GM23248 (cell line): ENCODE measurements at regions not wholly inside any gene's neighbourhood (a gene's known extent, or its start where the extent isn't known, plus 50 kb on each side); places are given as distances from the start of the nearest gene placed in this dataset.
"Not testable (repeated sequence)": the region's sequence is repeated elsewhere in the genome, so short reads cannot be mapped to it uniquely, and the experiment has no call there.

Source experiments
- DNase-seq: peaks from one replicate; pipeline ENCODE4 v3.0.0-alpha.2; 2015
- H2AFZ ChIP-seq: fragments of 200-600 bp; sonication (generic); 2 replicates; pipeline ENCODE4 v1.6.1; 2016; ENCODE audit warnings: antibody characterized with exemption
- H3F3A ChIP-seq: fragments of 200-600 bp; sonication (generic); 2 replicates; pipeline ENCODE4 v1.6.1; 2016; ENCODE audit warnings: mild to moderate bottlenecking, antibody characterized with exemption, mixed run types; ENCODE audit not compliant: insufficient read depth
- H3K27ac ChIP-seq: fragments of 200-600 bp; sonication (generic); 2 replicates; pipeline ENCODE4 v1.5.1; 2016; ENCODE audit warnings: mild to moderate bottlenecking
- H3K27me3 ChIP-seq: fragments of 200-600 bp; sonication (generic); replicated peaks from 2 replicates; pipeline ENCODE4 v1.6.1; 2016; ENCODE audit warnings: mild to moderate bottlenecking; ENCODE audit not compliant: insufficient read depth
- H3K36me3 ChIP-seq: fragments of 200-600 bp; sonication (generic); 2 replicates; pipeline ENCODE4 v1.6.1; 2016; ENCODE audit warnings: low read depth, mild to moderate bottlenecking
- H3K4me1 ChIP-seq: fragments of 200-600 bp; sonication (generic); 2 replicates; pipeline ENCODE4 v1.6.1; 2016; ENCODE audit warnings: mild to moderate bottlenecking; ENCODE audit not compliant: insufficient read depth
- H3K4me2 ChIP-seq: fragments of 200-600 bp; sonication (generic); one replicate; pipeline ENCODE4 v1.6.1; 2016; ENCODE audit warnings: mild to moderate bottlenecking; ENCODE audit not compliant: unreplicated experiment
- H3K4me3 ChIP-seq: fragments of 200-600 bp; sonication (generic); 2 replicates; pipeline ENCODE4 v1.5.1; 2016; ENCODE audit warnings: mild to moderate bottlenecking
- H3K79me2 ChIP-seq: fragments of 200-600 bp; sonication (generic); 2 replicates; pipeline ENCODE4 v1.6.1; 2016; ENCODE audit warnings: mild to moderate bottlenecking; ENCODE audit not compliant: insufficient read depth
- H3K9ac ChIP-seq: fragments of 200-600 bp; sonication (generic); 2 replicates; pipeline ENCODE4 v1.6.1; 2016; ENCODE audit warnings: mild to moderate bottlenecking
- H3K9me2 ChIP-seq: fragments of 200-600 bp; sonication (generic); 2 replicates; pipeline ENCODE4 v1.6.1; 2016; ENCODE audit warnings: mixed run types, mild to moderate bottlenecking, moderate library complexity; ENCODE audit not compliant: insufficient read depth
- H3K9me3 ChIP-seq: fragments of 200-600 bp; sonication (generic); one replicate; pipeline ENCODE4 v1.6.1; 2017; ENCODE audit warnings: low read depth
- H4K20me1 ChIP-seq: fragments of 200-600 bp; sonication (generic); 2 replicates; pipeline ENCODE4 v1.6.0; 2016; ENCODE audit not compliant: insufficient read depth
- EZH2 ChIP-seq: fragments of 200-600 bp; sonication (generic); IDR thresholded peaks from 2 replicates; pipeline ENCODE4 v1.6.1; 2018; ENCODE audit warnings: antibody characterized with exemption, mild to moderate bottlenecking; ENCODE audit not compliant: insufficient read depth, poor library complexity, severe bottlenecking
- EZH2phosphoT487 ChIP-seq: fragments of 200-600 bp; sonication (generic); IDR thresholded peaks from 2 replicates; pipeline ENCODE4 v1.6.1; 2018; ENCODE audit warnings: antibody characterized with exemption, moderate library complexity, mild to moderate bottlenecking, low read depth; ENCODE audit not compliant: insufficient read depth
- WGBS, 2 experiments: methylation state at CpG; one replicate each; pipeline ENCODE4 v1.1.6; 2015 to 2017; ENCODE audit warnings: low lambda C conversion rate in 2 of 2, low coverage in 1 of 2; ENCODE audit errors: missing lambda C conversion rate in 2 of 2; 5-methylcytosine and 5-hydroxymethylcytosine counted together
- in situ Hi-C: fragments of 300-500 bp; cut with MboI; formaldehyde crosslinking; loops from 2 replicates; pipeline ENCODE4 v1.15.0; 2020

DNA sequence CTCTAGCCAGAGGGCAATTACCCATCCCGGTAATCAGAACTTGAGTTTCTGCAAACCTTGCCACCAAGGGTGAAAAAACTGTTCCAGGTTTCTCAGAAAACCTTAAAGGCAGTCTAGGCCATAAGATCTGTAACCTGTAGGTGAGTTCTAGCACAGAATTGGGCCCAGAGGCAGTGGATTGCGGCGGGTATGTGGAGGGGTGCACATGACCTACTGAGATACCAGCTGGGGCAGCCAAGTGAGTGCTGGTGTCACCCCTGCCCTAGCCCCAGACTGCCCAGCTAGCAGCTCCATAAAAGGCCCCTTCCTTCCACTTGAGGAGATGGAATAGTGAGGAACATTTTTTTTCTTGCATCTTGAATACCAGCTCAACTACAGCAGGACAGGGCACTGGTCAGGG, 176.7 kb downstream of the SMARCA1 start:
- H3K79me2 ChIP-seq = no peaks in the 10 kb centered on the region
- H4K20me1 ChIP-seq = no peaks in the 10 kb centered on the region
- H3K9me3 ChIP-seq = no peaks in the 10 kb centered on the region
- DNase-seq = no peak
- TF ChIP-seq EZH2phosphoT487 (no peak), EZH2 (no peak)
- in situ Hi-C loops = no loop called here
- H3K27me3 ChIP-seq = no peaks in the 10 kb centered on the region
- no peaks in the 10 kb centered on the region for H3K36me3 ChIP-seq
- no peak overlapping the region for H3K27ac ChIP-seq
- no peaks in the 10 kb centered on the region for H3K4me1 ChIP-seq
- H3F3A ChIP-seq = no peaks in the 10 kb centered on the region
- H2AFZ ChIP-seq = no peak overlapping the region
- no peak overlapping the region for H3K4me2 ChIP-seq
- H3K9me2 ChIP-seq = no peaks in the 10 kb centered on the region
- no peak overlapping the region for H3K4me3 ChIP-seq
- H3K9ac ChIP-seq = no peak overlapping the region
- WGBS, 2 experiments = 65 to 72% methylated on average over 3 of the region's 3 CpGs

DNA sequence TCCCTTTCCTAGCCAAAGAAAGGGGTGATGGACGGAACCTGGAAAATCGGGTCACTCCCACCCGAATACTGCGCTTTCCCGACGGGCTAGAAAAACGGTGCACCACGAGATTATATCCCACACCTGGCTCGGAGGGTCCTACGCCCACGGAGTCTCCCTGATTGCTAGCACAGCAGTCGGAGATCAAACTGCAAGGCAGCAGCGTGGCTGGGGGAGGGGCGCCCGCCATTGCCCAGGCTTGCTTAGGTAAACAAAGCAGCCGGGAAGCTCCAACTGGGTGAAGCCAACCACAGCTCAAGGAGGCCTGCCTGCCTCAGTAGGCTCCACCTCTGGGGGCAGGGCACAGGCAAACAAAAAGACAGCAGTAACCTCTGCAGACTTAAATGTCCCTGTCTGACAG, 186.0 kb downstream of the SMARCA1 start:
- H3K27ac ChIP-seq, H4K20me1 ChIP-seq, H3K36me3 ChIP-seq, H3F3A ChIP-seq, H3K9me3 ChIP-seq, H3K4me3 ChIP-seq, H3K4me1 ChIP-seq, H3K27me3 ChIP-seq, DNase-seq, H3K9ac ChIP-seq, H3K4me2 ChIP-seq, H2AFZ ChIP-seq, H3K9me2 ChIP-seq, in situ Hi-C loops, H3K79me2 ChIP-seq: not testable (repeated sequence)
- 61 to 78% methylated on average over 6 to 7 of the region's 16 CpGs for WGBS, 2 experiments

DNA sequence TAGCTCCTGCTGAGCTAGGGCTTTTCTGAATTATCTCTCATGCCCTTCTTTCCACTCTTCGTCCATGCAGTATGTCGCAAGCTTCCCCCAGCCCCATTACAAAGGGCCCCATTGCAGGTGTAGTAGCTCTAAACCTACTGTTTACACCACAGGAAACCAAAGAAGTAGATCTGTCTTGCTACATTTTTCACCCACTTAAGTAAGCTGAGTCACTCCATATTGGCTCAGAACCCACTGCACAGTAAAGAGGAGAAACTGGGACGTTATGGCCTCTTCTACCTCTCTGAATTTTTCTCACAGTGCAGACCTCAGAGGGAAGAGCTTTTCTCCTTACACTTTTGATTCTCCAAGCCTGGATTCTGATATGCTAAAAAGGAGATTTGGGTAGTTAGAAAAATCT, 200.2 kb downstream of the SMARCA1 start:
- Histone ChIP-seq H3K9me2 (no peaks in the 10 kb centered on the region), H3K9me3 (no peaks in the 10 kb centered on the region), H3K36me3 (no peaks in the 10 kb centered on the region), H3K27ac (no peak overlapping the region), H3K9ac (no peak overlapping the region), H3K4me3 (no peak overlapping the region), H3K79me2 (no peaks in the 10 kb centered on the region), H3K4me1 (no peaks in the 10 kb centered on the region), H2AFZ (no peak overlapping the region), H4K20me1 (no peaks in the 10 kb centered on the region), H3K27me3 (no peaks in the 10 kb centered on the region), H3K4me2 (no peak overlapping the region), H3F3A (no peaks in the 10 kb centered on the region)
- WGBS, 2 experiments = 46 to 57% methylated on average over 3 of the region's 3 CpGs
- TF ChIP-seq EZH2phosphoT487 = no peak
- TF ChIP-seq EZH2 = no peak
- peak; percentile 2 for DNase-seq
- in situ Hi-C loops = no loop called here

DNA sequence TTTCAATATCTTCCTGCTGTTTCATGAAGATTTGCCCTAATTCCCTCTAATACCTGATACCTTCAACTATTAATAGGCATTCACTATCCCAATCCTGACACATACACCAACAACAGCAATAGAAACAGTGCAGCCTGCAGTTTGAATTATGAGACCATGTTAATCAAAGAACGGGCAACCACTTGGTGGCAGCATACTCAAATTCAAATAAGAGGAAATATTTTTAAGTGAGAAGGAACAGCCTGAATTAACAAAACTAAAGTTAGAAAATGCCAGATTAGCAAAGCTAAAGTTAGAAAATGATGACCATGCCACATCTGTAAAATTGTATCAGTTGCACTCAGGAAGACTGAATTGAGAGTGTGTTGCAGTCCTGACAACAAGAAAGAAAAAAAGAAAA, 204.9 kb downstream of the SMARCA1 start:
- Histone ChIP-seq H3K27me3 (no peaks in the 10 kb centered on the region), H3K36me3 (no peaks in the 10 kb centered on the region), H3K9me2 (no peaks in the 10 kb centered on the region), H3K4me2 (no peak overlapping the region), H3K27ac (no peak overlapping the region), H3F3A (no peaks in the 10 kb centered on the region), H3K9me3 (no peaks in the 10 kb centered on the region), H4K20me1 (no peaks in the 10 kb centered on the region), H3K4me3 (no peak overlapping the region), H3K4me1 (no peaks in the 10 kb centered on the region), H3K79me2 (no peaks in the 10 kb centered on the region), H3K9ac (no peak overlapping the region), H2AFZ (no peak overlapping the region)
- TF ChIP-seq EZH2phosphoT487 = no peak
- no peak for TF ChIP-seq EZH2
- peak; percentile 34 for DNase-seq
- in situ Hi-C loops = no loop called here
- WGBS, 2 experiments = 0 to 6% methylated on average over 1 of the region's 1 CpG

DNA sequence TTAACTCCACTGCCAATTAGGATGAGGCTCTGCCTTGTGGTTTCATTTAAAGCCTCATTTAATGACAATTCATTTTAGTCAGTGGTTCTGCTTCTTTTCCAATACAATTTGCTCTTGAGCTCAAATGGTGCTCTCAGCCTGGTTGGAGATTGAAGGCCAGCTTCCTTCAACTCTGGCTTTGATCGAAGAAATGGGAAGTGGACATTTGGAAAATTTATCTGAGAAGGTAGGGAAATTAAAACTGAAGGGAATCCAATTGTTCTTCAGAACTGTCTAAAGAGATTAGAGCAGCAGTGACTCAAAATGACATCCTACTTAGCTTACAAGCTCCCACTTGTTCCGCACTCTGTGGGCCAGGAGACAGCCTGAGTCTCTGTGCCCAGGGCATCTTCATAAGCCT, 206.8 kb downstream of the SMARCA1 start:
- no peak for DNase-seq
- Histone ChIP-seq H4K20me1 (no peaks in the 10 kb centered on the region), H3K36me3 (no peaks in the 10 kb centered on the region), H3F3A (no peaks in the 10 kb centered on the region), H3K4me1 (no peaks in the 10 kb centered on the region), H3K4me2 (no peak overlapping the region), H2AFZ (no peak overlapping the region), H3K4me3 (no peak overlapping the region), H3K27me3 (no peaks in the 10 kb centered on the region), H3K79me2 (no peaks in the 10 kb centered on the region), H3K9me3 (no peaks in the 10 kb centered on the region), H3K27ac (no peak overlapping the region), H3K9me2 (no peaks in the 10 kb centered on the region), H3K9ac (no peak overlapping the region)
- TF ChIP-seq EZH2 (no peak), EZH2phosphoT487 (no peak)
- in situ Hi-C loops = no loop called here
- 23 to 27% methylated on average over 2 of the region's 2 CpGs for WGBS, 2 experiments
